Stimulated activated CD4-positive, alpha-beta T cell treated with anti-CD3 and anti-CD28 coated beads, Interleukin-4, amount 100 ng/mL, for 1 hour (primary cell): ENCODE measurements at regions not wholly inside any gene's neighbourhood (a gene's known extent, or its start where the extent isn't known, plus 50 kb on each side); places are given as distances from the start of the nearest gene placed in this dataset.
"Not testable (repeated sequence)": the region's sequence is repeated elsewhere in the genome, so short reads cannot be mapped to it uniquely, and the experiment has no call there.

Source experiments
- DNase-seq: peaks from one replicate; pipeline ENCODE4 v3.0.0-alpha.2; 2020

DNA sequence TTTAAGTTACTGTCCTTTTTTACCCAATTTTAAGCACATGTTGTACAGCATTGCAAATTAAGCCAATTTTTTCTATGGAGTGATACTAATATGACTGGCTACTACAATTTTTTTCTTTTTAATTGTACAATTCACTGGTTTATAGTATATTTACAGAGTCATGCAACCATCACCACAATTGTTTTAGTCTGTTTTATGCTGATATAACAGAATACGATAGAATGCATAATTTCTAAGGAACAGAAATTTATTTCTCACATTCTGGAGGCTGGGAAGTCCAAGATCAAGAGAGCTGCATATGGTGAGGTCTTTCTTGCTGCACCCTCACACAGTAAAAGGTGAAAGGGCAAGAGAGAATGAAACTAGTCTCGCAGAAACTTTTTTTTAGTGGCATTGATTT is 125.3 kb downstream of the GLUD2 start:
- DNase-seq = no peak

DNA sequence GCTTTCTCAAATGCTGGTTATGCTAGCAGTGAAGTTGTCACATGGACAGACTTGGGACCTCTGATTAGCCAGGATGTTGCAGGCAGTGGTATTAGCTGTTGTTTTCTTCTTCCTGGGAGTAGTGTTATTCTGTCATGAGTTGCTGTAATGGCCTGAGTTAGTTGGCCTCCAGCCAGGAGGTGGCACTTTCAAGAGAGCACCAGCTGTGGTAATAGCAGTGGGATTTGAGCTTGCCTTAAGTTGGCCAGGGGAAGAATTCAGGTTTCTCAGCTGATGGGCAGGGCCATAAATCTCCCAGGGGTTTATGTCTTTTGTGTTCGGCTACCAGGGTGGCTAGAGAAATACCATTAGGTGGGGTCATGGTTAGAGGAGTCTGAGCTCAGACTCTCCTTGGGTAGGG is 132.6 kb downstream of the GLUD2 start:
- no peak for DNase-seq

DNA sequence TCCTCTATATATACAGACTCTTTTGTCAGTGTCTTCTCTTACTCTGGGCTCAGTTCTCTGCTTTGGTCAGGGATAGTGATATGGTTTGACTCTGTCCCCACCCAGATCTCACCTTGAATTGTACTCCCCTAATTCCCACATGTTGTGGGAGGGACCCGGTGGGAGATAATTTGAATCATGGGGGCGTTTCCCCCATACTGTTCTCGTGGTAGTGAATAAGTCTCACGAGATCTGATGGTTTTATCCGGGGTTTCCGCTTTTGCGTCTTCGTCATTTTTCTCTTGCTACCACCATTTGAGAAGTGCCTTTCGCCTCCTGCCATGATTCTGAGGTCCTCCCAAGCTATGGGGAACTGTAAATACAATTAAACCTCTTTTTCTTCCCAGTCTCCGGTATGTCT is 144.4 kb downstream of the GLUD2 start:
- no peak for DNase-seq

DNA sequence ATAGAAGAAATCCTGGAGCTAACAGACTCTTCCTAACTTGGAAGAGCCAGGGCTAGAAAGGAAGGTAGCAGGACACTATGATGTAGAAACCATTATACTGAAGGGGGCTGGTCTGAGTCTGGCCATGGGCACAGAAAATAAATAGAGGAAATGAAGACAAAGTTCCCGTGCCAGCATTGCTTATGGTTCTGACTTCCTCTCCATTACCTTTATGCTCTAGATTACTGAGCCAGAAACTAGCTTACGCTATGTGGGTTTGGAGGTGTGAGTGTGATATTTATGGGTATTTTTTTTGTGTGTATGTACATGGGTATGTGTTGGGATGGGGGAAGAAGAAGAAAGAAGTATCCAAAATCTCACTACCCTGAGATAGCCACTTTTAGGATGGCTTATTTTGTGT is 148.3 kb downstream of the GLUD2 start:
- DNase-seq = no peak

DNA sequence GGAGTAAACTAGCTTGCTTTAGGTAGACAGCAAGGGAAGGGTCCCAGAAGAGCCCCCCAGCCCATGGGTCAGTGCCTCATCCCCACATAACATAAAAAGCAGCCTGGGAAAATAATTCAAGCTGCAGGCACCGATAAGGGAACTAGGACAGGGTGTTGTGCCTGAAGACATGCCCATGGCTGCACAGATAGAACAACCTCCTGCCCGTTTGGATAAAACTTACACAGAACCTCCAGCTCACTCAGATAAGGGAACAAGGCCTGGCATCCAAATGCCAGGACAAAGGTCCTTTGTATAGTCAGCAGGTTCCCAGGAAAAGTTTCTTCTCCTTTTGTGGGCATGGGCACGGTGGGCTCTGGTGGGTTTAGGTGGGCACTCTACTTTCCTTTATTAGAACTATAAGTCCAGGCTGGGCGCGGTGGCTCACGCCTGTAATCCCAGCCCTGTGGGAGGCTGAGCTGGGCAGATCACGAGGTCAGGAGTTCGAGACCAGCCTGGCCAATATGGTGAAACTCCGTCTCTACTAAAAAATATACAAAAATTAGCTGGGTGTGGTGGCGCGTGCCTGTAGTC is 149.5 kb downstream of the GLUD2 start:
- not testable (repeated sequence) for DNase-seq

DNA sequence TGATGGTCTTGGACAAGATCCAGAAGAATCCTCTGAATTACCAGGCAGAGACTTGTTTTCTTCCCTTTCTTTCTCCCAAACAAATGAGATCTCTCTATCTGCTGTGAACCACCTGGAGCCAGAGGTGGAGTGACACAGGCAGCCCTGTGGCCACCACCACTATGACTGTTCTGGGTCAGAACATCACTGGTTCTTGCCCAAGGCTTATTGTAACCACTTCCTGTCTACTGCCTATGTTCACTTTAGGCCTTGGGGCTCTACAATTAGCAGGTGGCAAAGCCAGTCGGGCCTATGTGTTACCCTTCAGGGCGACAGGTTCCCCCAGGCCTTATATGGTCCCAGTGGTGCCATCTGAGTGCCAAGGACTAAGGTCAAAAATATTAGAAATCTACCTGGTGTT is 161.2 kb downstream of the GLUD2 start:
- DNase-seq = no peak

DNA sequence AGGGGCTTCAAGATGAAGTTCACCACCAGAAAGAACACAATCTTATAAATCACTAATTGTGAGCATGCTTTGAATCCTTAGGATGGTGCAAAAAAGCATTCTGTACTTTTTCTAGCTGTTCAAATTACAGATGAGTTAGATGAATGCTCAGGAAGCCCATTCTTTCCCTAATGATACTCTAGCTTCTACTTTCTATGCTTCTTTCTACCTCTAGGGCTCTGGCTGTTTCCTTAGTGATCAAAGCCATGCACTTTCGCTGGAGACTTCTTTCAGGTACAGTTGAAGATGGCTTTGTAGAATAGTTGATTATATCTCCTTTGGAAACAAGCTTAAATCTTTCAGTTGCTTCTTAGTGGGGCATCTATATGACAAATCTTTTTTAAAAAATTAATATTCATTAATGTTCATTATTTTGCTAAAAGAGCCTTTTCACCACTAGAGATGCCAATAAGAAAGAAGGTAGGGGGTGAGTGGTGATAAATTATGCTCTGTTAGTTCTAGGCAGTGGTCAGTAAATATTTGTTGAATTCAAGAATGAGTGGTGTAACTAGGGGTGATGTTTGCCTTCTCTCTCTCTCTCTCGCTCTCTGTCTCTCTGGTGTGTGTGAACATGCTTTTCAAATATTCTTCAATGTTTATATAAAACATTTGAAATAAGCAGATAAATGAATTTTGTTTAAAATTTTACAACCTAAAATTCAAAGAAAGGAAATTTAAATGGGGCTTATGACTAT is 169.4 kb downstream of the GLUD2 start:
- no peak for DNase-seq

DNA sequence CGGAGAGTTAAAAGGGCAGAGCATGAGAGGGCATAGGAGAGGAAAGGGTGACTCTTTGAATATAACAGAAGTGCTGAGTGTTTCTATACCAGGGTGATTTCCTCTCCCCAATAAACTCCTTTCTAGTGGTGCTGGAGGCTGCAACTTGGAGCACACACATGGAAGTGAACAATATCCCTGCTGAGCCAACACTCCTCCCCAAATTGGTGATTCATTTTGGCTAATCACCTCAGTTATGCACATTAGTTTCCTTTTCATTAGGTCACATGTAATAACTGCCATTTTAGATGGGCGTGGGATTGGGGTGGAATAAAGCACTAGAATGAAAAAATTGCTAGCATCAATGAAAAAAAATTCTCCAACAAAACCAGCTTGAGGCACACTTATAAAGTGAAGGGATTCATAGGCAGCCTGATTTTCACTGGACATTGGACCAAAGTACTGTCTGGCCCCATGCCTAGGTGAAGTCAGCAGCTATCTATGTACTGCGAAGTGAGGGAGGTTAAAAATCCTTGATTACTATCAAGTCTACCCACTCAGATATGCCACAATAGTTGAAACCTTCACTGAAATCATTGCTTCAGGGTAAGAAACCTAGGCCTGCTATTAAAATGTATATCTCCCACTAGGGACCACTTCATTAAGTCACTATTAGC is 174.0 kb downstream of the GLUD2 start:
- DNase-seq = no peak

DNA sequence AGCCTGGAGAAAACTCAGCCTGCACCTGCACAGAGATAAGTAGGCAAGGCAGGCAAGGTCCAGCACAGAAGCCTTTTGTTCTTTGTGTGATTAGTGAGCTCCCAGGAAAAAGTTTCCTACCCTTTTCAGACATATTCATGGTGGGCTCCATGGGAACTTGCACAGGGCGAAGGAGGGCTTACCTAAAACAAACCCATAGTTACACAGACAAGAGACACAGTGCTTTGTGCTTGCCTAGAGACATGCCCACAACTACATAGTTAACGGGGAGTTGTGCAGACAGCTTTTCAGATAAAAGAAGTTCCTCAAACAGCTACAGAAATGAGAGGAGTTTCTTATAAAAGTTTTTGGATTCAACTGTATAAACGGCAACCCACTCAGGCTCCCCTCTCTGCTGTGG is 180.5 kb downstream of the GLUD2 start:
- DNase-seq = no peak

DNA sequence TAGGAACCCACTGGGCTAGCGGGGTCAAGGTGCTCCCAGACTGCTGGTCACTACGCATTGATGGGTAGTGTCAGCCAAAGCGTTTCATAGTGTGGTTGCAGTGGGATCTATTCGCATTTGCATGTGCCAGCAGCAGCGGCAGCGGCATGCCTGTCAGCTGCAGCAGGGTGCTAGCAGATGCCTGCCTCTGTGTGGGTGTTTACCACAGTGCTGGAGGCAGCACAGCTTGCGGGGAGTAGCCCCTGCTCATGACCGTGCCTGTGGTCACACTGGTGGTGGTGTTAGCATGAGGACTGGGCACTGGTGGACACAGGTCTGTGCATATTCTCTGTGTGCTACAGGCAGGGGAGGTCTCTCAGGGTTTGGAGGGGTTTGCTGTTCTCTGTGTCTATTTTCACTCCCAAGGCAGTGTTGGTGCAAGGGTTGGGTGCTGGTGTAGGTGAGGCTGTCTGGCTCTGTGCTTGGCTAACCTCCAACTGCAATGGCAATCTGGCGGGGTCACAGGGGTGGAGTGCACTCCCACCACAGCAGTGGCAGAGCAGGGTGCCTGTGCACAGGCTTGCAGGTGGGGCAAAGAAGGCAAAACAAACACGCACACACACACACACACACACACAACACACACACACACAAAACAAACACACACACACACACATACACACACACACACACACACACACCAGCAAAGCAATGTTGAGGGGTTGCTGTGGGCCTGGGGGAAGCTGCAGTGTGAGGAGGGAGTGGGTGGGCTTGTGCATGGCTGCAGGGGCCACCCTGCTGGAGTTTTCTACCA is 184.4 kb downstream of the GLUD2 start:
- no peak for DNase-seq

DNA sequence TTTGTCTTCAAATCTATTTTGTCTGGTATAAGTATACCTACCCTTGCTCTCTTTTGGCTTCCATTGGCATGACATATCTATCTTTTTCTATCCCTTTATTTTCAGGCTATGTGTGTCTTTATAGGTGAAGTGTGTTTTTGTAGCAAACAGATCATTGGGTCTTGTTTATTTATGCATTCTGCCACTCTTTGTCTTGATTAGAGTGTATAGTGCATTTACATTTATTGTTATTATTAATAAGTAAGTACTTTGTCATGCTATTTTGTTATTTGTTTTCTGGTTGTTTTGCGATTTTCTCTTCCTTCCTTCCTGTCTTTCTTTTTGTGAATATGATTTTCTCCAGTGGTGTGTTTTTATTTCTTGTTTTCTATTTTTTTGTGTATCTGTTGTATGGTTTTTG is 188.6 kb downstream of the GLUD2 start:
- no peak for DNase-seq

DNA sequence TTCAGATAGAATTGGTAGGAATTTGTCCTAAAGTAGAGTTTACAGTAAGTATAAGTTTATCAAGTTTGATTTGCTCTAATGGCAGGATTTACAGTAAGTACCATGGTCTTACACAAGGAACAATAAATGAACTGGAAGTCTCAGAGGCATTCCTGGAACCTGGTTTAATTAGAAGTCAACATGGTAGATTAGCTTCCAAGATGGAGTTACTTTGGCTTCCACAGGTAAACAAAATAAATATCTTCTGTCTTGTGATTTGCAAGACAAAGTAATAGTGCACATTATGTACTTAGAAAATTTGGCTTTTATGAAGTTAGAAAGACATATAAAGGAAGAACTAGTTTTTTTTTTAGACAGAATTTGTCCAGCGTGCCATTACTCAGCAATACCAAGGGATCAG is 190.7 kb downstream of the GLUD2 start:
- DNase-seq = no peak

DNA sequence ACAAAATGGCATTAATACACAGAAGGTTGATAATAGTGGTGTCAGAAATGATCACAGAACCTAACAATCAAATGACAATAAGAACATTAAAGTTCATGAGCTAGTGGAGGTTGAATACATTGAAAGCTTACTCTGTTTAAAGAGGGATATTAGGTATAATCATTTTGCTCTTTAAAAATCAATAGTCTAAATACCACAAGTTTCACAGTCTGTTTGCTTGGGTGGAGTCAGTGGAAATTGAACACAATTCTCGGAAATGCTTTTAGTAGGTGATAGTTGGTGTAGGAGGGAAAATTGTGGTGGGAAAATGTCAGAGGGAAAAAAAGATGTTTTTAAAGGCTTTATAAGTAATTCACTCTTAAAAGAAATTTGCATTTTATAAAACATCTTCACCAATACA is 197.1 kb downstream of the GLUD2 start:
- DNase-seq = no peak

DNA sequence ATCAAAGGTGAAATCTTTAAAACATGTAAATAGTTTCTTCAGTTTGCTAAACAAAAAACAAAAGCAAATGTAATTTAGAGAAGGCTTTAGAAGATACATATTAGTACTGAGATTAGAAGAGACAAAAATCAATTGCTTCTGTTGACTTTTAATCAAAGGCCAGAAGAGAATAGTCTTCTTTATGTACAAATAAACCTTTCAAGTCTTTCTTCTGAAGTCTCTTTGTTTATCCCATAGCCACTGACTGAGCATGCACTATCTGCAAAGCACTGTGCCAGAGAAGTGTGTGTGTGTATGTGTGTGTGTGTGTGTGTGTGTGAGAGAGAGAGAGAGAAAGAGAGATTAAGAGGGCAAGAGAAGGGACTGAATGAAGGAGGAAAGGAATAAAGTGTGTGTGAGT is 198.4 kb downstream of the GLUD2 start:
- DNase-seq = no peak

DNA sequence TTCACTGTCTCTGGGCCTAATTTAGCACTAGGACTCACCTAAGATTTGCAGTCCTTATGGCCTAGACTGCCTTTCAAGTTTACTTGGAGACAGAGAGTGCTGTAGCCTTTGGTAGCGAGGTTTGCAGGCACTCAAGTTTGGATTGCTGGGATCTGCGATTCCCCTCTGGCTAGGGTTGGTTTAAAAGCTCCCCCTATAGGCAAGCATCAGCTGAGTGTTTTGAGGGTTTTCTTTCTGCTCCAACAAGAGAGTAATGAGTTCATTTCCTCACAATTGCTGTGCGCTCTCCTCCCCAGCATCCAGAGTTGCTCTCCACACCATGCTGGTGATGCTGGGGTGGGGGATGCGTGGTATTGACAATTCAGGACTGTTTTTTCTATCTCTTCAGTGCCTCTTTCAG is 206.9 kb downstream of the GLUD2 start:
- no peak for DNase-seq

DNA sequence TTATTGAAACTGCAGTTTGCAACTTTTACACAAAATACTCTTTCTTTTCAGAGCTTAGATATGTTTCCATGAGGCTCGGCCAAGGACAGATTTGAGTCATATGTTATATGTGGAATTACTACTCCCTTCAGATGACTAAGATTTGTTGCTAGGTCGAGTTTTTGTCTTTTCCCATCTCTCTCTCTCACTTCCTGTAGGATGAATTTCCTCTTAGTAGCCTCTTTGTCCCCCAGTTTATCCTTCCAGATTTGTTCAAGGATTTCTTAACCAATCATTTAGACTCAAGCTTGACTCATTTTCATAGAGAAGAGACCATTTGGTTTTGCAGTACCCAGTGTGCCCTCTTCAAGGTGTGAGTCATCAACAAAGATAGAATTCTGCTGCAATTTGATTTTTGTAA is 209.2 kb downstream of the GLUD2 start:
- no peak for DNase-seq

DNA sequence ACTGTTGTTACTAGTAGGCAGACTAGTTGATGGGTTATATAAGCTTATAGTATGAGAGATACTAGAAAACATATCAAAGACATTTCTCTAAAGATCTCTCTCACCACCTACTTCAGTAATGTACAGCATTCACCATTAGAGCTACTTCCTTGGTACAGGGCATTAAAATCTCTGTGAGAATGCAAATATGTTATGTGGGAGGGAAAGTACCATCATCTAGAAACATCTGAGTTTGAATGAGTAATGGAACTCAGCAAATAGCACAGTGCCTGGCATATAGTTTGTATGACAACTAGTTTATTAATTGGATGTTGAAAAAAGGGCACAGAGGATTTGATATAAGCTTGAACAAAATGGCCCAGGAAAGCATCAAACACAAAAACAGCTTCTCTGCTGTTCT is 211.1 kb downstream of the GLUD2 start:
- no peak for DNase-seq

DNA sequence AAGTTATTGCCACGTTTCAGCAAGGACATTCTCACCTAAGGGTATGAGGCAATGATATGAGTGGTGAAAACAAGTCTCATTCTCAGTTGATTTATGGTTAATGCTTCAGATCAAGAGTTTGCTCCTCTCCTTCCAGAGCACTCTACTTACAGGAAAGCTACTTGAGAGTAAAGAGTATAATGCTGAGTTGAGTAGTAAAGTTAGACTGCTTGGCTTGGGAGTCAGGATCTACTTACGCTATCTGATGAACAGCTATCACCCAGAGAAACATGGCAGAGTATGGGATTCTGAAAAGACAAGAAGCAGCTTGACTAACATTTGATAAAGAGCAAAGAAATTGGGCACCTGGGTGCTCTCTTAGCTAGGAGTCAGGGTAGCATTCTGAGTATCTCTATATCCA is 211.8 kb downstream of the GLUD2 start:
- no peak for DNase-seq

DNA sequence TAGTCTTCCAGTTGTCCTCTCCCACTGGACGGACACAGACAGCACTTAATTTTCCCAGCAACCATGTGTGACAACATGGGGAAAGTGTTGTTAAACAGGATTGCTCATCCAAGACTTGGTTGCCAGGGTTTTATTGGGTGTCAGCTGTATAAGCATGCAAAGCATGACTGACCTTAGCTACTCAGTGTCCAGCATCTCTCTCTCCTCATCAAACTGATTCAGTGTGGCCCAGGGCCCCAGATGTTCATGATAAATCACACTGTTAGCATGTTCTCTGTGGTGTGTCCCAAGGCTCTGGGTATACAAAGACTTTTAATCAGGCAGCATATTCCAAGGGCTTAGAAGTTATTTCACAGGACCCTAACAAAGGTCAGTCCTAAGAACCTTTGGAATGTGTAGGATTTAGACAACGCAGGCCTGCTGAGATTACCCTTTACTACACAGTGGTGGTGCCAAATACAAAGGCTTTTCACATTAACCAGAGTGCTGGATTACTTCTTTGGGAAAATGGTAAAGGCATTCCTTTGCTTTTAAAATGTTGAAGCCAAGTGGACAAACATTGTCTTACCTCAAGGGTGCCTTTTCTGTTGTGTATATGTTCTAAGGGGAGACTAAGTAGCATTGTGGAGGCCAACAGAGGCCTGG is 213.3 kb downstream of the GLUD2 start:
- no peak for DNase-seq

DNA sequence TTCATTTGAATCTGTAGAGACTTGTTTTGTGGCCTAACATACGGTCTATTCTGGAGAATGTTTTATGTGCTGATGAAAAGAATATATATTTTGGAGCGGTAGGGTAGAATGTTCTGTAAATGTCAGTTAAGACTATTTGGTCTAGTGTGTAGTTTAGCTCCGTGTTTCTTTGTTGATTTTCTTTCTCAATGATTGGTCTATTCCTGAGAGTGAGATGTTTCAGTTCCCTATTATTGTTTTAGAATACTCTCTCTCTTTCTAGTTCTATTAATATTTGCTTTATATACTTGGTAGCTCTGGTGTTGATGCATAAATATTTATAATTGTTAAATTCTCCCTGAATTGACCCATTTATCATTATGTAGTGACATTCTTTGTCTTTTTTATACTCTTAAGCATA is 236.5 kb downstream of the GLUD2 start:
- DNase-seq = no peak

DNA sequence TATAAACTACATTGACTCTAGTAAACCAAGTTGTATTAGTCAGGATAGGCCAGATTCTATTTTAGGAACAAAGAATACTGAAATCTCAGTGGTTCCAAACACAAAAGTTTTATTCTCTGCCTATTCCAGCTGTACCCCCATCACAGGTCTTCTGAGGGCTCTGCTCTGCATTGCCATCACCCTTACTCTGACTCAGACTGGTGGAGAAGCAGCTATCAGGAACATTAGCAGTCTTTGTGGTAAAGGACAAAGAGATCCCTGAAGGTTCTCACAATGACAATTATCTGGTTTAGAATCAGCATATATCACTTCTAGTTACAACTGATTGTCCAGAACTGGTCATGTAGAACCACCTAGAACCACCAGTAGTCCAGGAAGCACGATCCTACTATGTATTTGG is 251.1 kb downstream of the GLUD2 start:
- DNase-seq = no peak

DNA sequence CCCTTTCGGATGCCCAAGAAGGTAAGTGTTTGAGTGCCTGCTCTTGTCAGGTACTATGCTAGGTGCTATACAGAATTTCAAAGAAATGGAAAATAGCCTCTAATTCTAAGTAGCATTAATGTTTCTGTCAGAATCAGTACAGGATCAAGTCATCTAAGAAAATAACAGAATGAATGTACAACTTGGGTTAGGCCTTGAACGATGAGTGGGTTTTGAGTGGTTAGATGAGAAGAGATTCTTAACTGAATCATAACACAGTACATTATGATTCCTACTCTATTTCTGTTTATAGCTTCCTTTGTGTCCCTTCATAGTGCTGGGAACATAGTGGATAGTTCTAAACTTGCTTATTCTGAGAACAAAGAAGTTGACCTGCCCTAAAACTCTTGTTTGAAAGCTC is 253.9 kb downstream of the GLUD2 start:
- no peak for DNase-seq

DNA sequence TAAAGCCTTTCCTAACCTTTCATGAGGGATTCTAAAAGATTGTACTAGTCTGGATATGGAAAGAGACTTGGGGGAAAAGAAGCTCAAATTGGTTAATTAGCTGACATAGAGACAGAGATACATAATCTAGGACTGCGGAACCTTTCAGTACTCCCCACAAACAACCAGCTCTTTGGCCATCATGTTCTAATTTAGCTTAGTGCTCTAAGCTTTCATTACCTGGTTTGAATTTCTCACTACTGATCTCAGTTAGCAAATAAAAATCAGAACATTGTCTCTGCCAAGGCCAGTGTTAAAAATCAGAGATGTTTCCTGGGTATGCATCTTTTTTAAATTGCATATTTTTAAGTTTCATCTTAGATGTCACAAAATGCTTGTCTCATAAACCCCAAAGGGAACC is 254.4 kb downstream of the GLUD2 start:
- no peak for DNase-seq
